ENCODE measurements at regions not wholly inside any gene's neighbourhood (a gene's known extent, or its start where the extent isn't known, plus 50 kb on each side); places are given as distances from the start of the nearest gene placed in this dataset.

- no peak for DNase-seq (ENCODE audit: low read depth, low spot score)
These were observed 374.1 kb downstream of the FBXW7 start for GRCh38 chr4:152161676-152162330.

DNA sequence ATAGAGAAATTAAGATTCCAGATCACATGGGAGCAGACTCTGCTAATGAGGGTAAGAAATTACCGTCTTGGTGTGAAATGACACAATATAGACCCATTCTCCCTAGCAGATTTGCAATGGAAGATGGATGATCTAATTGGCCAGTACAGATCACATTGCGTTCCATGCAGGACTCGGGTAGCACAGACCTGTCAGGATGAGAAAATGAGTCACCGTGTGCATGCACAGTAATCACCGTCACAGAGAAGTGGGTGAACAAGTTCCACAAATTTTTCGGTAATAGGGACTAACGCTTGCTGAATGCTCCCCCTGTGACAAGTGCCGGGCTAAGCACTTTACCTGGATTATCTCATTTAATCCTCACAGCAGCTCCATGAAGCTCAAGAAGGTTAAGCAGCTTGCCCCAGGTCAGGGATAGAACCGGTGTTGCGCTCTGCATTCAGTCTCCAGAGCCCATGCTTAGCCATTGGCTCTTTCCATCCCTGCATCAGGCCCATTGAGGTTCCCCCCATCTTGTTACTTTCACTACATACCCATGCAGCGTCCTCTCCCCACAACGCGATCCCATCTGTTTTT is 375.6 kb downstream of the FBXW7 start:
- no peak for DNase-seq (ENCODE audit: low read depth, low spot score)

GRCh38 chr4:152159773-152160172 is 376.1 kb downstream of the FBXW7 start:
- DNase-seq (ENCODE audit: low read depth, low spot score) = no peak

GRCh38 chr4:152158225-152158624 is 377.7 kb downstream of the FBXW7 start:
- no peak for DNase-seq (ENCODE audit: low read depth, low spot score)

- no peak for DNase-seq (ENCODE audit: low read depth, low spot score)
These were observed 378.3 kb downstream of the FBXW7 start for GRCh38 chr4:152157629-152158028.

DNA sequence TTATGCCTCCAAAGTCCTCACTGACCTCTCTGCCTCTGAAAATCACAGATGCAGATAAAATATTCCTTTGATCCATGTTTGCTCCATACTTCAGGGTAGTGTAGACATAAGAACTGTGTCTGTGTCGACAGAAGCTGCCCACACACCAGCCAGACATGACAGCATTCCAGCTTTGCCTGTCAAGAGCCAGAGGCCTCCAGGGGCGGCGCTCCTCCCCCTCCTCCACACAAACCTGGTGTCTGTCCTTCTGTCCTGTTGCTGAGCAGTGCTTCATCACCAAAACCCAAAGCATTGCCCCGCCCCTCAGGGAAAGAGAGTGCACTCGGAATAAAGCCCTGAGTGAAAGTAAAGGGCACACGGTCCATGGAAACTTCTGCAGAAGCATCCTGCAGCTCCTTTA is 379.4 kb downstream of the FBXW7 start:
- DNase-seq (ENCODE audit: low read depth, low spot score) = no peak

GRCh38 chr4:152155070-152155469 is 380.8 kb downstream of the FBXW7 start:
- DNase-seq (ENCODE audit: low read depth, low spot score) = no peak

DNA sequence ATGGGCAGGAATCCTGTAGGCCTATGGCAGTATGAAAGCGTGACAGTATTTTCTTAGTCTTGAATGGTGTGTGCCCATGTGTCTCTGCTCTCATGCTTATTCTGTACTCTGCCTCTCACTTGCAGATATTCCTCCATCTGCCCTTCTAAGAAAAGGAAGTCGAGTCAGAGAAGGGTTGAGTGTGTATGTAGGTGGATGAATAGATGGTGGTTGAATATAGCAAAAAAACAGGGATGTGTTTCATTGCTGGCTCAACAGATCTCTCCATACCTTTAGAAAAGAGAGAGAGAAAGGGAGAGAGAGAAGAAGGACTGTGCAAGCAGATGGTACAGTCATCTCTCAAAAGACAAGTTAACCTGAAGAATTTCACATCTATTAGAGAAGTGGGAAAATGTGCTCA is 381.5 kb downstream of the FBXW7 start:
- DNase-seq (ENCODE audit: low read depth, low spot score) = no peak

DNA sequence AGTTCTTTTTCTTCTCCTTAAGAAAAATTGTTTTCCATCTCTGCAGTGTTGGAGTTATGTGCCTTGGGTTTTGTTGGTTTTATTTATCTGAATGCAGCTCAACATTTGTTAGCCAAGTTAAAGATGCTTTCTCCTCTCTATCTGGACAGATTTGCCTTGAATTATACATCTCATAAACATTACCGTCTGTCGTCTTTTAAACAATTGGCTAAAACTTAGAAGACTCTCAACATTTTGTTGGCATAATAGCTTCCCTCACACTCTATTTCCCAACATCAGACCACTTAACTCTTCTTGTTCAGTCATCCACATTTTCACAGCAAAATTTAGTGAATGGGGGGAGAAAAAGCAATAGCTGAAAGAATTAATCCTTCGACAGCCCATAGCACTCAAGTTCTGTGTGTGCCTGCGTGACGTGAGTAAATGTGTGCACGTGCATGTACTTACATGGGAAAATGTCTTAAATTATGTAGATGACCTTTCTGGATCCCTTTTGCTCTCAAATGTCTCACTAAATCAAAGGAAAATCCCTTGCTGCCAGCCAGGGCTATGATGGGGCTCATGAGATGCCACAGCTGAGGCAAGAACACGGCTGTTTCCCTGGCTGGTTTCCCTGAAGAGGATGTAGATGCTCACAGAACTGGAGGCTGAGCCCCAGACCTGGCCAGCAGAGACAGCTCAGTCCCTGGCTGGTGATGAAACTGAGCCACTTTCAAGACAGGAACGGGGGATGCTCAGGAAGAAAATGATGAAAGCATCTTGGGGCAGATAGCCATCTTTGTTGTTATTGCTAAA is 382.2 kb downstream of the FBXW7 start:
- no peak for DNase-seq (ENCODE audit: low read depth, low spot score)

DNA sequence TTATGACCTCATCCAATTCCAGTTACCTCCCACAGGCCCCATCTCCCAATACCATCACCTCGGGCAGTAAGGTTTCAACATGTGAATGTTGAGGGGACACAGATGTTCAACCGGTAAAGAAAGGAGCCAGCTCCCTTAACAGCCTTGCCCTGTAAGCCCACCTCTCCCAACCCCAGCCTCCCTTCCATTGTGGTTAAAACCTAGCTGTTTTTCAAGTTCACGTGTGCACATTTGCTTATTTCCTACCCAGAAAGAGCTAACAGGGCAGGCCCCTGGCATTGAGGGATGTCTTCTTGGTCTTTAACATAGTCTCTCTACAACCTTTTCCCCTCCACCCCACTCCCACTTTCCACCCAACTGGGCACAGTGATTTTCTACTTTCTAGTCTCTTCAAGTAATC is 385.7 kb downstream of the FBXW7 start:
- DNase-seq (ENCODE audit: low read depth, low spot score) = no peak

DNA sequence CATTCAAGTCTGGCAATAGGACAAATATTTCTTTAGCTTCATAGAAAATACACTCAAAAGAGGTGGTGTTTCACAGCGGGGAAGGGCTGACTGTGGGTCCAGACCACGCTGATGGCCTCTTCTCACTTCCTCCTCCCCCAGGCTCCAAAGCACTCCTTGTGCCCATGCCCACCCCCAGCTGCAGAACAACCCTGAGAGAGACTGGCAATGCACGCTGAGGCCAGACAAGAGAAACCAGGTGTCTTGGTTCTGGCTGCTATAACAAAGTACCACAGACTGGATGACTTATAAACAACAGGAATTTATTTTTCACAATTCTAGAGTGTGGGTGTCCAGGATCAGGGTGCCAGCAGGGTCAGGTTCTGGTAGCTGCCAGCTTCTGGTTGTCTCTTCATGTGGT is 386.1 kb downstream of the FBXW7 start:
- DNase-seq (ENCODE audit: low read depth, low spot score) = no peak

DNA sequence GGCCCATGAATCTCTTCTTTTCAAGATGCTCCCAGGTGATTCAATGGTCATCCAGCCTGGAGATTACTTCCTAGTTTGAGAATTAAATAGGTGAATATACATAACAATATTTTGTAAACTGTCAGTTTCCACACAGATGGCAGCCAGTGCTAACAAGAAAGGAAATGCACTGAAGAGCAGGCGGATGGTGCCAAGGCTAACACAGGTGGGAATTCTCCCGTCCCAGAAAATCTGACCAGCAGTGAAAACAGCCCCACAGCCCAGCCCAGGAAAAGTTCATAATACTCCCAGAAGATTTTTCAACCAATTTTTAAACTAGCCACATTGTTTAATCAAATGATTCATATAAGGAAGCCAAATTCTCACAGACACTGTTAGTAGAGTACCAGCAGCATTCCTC is 387.2 kb upstream of the GATB start:
- no peak for DNase-seq (ENCODE audit: low read depth, low spot score)

DNA sequence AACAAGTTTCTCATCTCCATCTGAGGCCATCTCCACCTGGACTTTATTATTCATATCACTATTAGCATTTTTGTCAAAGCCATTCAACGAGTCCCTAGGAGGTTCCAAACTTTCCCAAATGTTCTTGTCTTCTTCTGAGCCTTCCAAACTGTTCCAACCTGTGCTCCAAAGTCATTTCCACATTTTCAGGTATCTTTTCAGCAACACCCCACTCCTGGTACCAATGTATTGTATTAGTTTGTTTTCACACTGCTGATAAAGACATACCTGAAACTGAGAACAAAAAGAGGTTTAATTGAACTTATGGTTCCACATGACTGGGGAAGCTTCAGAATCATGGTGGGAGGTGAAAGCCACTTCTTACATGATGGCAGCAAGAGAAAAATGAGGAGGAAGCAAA is 385.4 kb upstream of the GATB start:
- DNase-seq (ENCODE audit: low read depth, low spot score) = no peak

DNA sequence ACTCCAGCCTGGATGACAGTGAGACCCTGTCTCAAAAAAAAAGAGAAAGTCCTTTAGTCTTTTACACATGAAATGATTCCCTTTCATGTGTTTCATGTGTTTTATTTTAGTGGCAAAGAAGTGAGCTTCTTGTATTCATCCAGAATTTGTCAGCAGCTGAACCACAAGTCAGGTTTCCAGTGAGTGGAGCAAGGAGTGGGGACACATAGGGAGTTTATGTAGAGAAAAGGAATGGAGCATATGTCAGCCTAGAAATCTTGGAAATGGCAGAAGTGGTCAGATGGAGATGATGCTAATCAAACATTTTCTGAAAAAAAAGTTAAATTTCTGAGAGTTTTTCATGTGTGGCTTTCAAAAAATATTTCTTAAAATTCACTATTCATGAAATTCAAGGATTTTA is 383.0 kb upstream of the GATB start:
- DNase-seq (ENCODE audit: low read depth, low spot score) = no peak

GRCh38 chr4:152138451-152138850 is 377.6 kb upstream of the GATB start:
- no peak for DNase-seq (ENCODE audit: low read depth, low spot score)

- no peak for DNase-seq (ENCODE audit: low read depth, low spot score)
These were observed 372.0 kb upstream of the GATB start for GRCh38 chr4:152132776-152133175.

GRCh38 chr4:152128356-152128755 is 367.5 kb upstream of the GATB start:
- no peak for DNase-seq (ENCODE audit: low read depth, low spot score)

- no peak for DNase-seq (ENCODE audit: low read depth, low spot score)
These were observed 365.4 kb upstream of the GATB start for GRCh38 chr4:152126238-152126637.

DNA sequence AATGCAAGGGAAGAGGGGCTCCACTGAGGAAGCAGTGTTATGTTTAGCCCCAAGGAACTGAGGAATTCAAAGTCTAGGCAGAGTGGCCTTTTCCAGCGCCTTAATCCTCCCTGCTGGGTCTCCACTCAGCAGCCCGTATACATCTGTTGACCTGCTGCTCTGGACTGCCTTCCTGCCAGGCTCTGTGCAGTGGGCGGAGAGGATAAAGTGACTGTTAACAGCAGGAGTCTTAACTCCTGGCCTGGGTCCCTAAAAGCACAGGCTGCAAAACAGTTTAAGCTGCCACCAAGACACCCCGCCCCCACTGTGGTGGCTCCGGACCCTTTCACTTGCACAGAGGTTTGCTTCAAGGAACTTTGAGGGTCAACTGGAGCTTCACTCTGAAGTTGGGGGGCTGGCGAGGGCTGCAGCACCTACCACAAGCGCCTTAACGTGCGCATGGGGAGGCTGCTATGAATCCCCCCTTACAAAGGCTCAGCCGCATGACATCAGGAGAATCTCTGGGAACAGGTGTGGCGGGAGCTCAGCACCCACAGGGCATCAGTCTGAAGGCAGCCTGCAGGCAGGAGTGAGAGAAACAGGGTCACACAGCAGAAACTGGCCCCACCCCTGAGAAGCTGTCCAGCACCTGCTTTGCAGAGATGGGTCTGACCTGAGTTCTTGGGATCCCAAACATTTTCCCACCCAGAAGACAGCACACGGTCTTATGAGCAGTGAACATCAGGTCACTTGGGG is 358.2 kb upstream of the GATB start:
- DNase-seq (ENCODE audit: low read depth, low spot score) = no peak

GRCh38 chr4:152117933-152118507 is 357.2 kb upstream of the GATB start:
- DNase-seq (ENCODE audit: low read depth, low spot score) = no peak

DNA sequence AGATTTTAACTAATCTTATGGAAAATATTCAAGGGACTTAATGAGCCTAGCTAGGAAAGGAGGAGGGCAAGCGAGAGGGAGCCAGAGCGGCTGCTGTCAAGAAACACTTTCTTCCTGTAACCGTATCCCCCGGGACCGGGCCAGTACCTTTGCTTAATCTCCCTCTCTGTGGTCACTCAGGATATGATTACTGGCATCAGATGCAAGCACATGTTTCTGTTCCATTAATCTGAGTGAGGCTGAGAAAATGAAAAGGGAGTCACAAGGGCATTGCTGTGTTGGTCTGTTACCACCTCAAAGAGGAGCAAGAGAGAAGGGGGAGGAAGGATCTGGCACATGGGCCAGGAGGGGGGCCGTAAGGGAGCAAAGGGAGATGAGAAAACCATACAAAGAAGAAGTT is 356.7 kb upstream of the GATB start:
- no peak for DNase-seq (ENCODE audit: low read depth, low spot score)

GRCh38 chr4:152117054-152117453 is 356.2 kb upstream of the GATB start:
- no peak for DNase-seq (ENCODE audit: low read depth, low spot score)

Measured in iPS DF 19.7 (cell line).